ENCODE measurements at regions not wholly inside any gene's neighbourhood (a gene's known extent, or its start where the extent isn't known, plus 50 kb on each side); places are given as distances from the start of the nearest gene placed in this dataset.

GRCh38 chr16:85259832-85260167, 147.5 kb upstream of the CIBAR2 start:
- CTCF ChIA-PET: no interaction called here
- no TSS peak for BruUV-seq (replicated peaks)
- Histone ChIP-seq H3K14ac (replicated peaks; ENCODE audit: low read depth, low read length) (no peak overlapping the region), H3K4me3 (ENCODE audit: insufficient read depth, low read depth, low read length) (no peak overlapping the region), H3K9ac (ENCODE audit: low read depth, low read length) (no peak overlapping the region), H4K5ac (ENCODE audit: low read depth, low read length) (no peak overlapping the region), H2BK15ac (ENCODE audit: low read depth, low read length) (no peak overlapping the region), H3K9me3 (ENCODE audit: control insufficient read depth, insufficient read depth, low read length) (no peaks in the 10 kb centered on the region), H3K56ac (ENCODE audit: extremely low read depth, insufficient read depth, low read length) (no peak overlapping the region), H3K36me3 (ENCODE audit: control insufficient read depth, insufficient read depth, low read length) (no peaks in the 10 kb centered on the region), H3K27me3 (ENCODE audit: control insufficient read depth, insufficient read depth, low read length) (no peaks in the 10 kb centered on the region), H4K91ac (ENCODE audit: insufficient read depth, low read depth, low read length) (no peak overlapping the region), H2BK20ac (ENCODE audit: low read depth, low read length) (no peak overlapping the region), H4K20me1 (ENCODE audit: insufficient read depth, low read length) (peaks cover 81% of the 10 kb centered on the region), H2AK9ac (replicated peaks; ENCODE audit: low read depth, low read length, poor library complexity) (no peak overlapping the region), H3K4me2 (ENCODE audit: low read depth, low read length) (no peak overlapping the region), H2BK5ac (ENCODE audit: low read depth, low read length, poor library complexity, severe bottlenecking) (no peak overlapping the region), H3K79me1 (ENCODE audit: low read depth in 1 of 2, low read length in 2 of 2) (peaks cover 25 to 64% of the 10 kb centered on the region in 2 experiments), H4K8ac (ENCODE audit: low read depth in 2 of 2, low read length in 2 of 2) (no peak overlapping the region), H3K18ac (ENCODE audit: low read depth, low read length) (no peak overlapping the region), H3K23ac (ENCODE audit: low read depth, low read length) (no peak overlapping the region), H2AFZ (replicated peaks; ENCODE audit: low read length, poor library complexity) (no peak overlapping the region), H3K9me1 (ENCODE audit: insufficient read depth, low read length) (no peaks in the 10 kb centered on the region), H2AK5ac (ENCODE audit: low read depth, low read length) (no peak overlapping the region), H3K4me1 (ENCODE audit: control insufficient read depth, insufficient read depth, low read length) (peaks cover 5% of the 10 kb centered on the region; the same call in 1 of the 2 replicates), H2BK120ac (ENCODE audit: low read depth, low read length) (no peak overlapping the region), H3K4ac (ENCODE audit: low read depth, low read length) (no peak overlapping the region), H3K27ac (ENCODE audit: insufficient read depth, low read length) (no peak overlapping the region)
- no peak for TF ChIP-seq MAFK (IDR thresholded peaks at IDR 0.05; ENCODE audit: low read depth, low read length)
- TF ChIP-seq BHLHE40 (IDR thresholded peaks at IDR 0.05; ENCODE audit: low read depth, low read length): no peak
- TF ChIP-seq RFX5 (IDR thresholded peaks at IDR 0.05; ENCODE audit: low read depth, low read length): no peak
- DNase-seq (no peak), ATAC-seq (ENCODE audit: low read depth) (no peak)
- POLR2A ChIA-PET (ENCODE audit: unreplicated experiment): no interaction called here
- in situ Hi-C loops (cut with MboI; ENCODE audit: low sequenced_read_pairs): no loop called here
- dilution Hi-C loops (cut with HindIII; ENCODE audit: low sequenced_read_pairs, unreplicated experiment): no loop called here
- intact Hi-C loops (cut with micrococcal nuclease): no loop called here
- WGBS, 2 experiments (ENCODE audit: extremely low coverage in 2 of 2, insufficient read length in 1 of 2): no CpG with 5 or more reads among the region's 9 CpGs

Measured in IMR-90 (cell line).